Lung (tissue), 11 donors: ENCODE measurements at regions not wholly inside any gene's neighbourhood (a gene's known extent, or its start where the extent isn't known, plus 50 kb on each side); places are given as distances from the start of the nearest gene placed in this dataset.

ENCODE experiments used
- ATAC-seq: fragments of 200-7000 bp; cut with Tn5 transposase; one replicate; pipeline ENCODE4 v1.9.1; 2020; ENCODE audit warnings: moderate number of reproducible peaks; ENCODE audit not compliant: insufficient read depth, low FRiP score
- DNase-seq, 3 donors: peaks; one replicate each; pipeline ENCODE4 v3.0.0-alpha.2; 2013 to 2017
- H3K27ac ChIP-seq, 2 donors: one replicate each; pipeline ENCODE4 v1.5.1; 2013; ENCODE audit warnings: mild to moderate bottlenecking in 2 of 2, moderate library complexity in 2 of 2, control low read depth in 1 of 2, inconsistent platforms in 1 of 2, low read depth in 1 of 2, low read length in 1 of 2
- H3K27me3 ChIP-seq, 3 donors: one replicate each; pipeline ENCODE4 v1.5.1; 2013; ENCODE audit warnings: low read length in 2 of 3; ENCODE audit not compliant: control insufficient read depth in 3 of 3, insufficient read depth in 3 of 3
- H3K36me3 ChIP-seq, 4 donors: one replicate each; pipeline ENCODE4 v1.5.1; 2013; ENCODE audit warnings: low read length in 4 of 4, mild to moderate bottlenecking in 1 of 4, moderate library complexity in 1 of 4; ENCODE audit not compliant: control insufficient read depth in 4 of 4, insufficient read depth in 4 of 4
- H3K4me1 ChIP-seq, 5 donors: one replicate each; pipeline ENCODE4 v1.5.1; 2013; ENCODE audit warnings: low read length in 5 of 5, mild to moderate bottlenecking in 2 of 5, moderate library complexity in 1 of 5; ENCODE audit not compliant: control insufficient read depth in 5 of 5, insufficient read depth in 5 of 5
- H3K4me3 ChIP-seq: one replicate; pipeline ENCODE4 v1.5.1; 2013; ENCODE audit warnings: mild to moderate bottlenecking, control low read depth, moderate library complexity
- H3K9ac ChIP-seq, 2 donors: one replicate each; pipeline ENCODE4 v1.5.1; 2013; ENCODE audit warnings: low read length in 2 of 2, control low read depth in 1 of 2; ENCODE audit not compliant: insufficient read depth in 1 of 2
- H3K9me3 ChIP-seq, 4 donors: one replicate each; pipeline ENCODE4 v1.5.1; 2013; ENCODE audit warnings: low read length in 3 of 4, mild to moderate bottlenecking in 1 of 4, moderate library complexity in 1 of 4; ENCODE audit not compliant: control insufficient read depth in 4 of 4, insufficient read depth in 3 of 4
- WGBS, 2 donors: extraction: QIAGEN DNeasy Blood & Tissue Kit; methylation state at CpG; one replicate each; pipeline ENCODE4 v1.1.7; 2013; 5-methylcytosine and 5-hydroxymethylcytosine counted together
- TF ChIP-seq, protein P1 (sequence below): IDR thresholded peaks from 2 replicates; pipeline ENCODE4 v1.5.1; 2012; ENCODE audit warnings: mild to moderate bottlenecking; ENCODE audit errors: control extremely low read depth, extremely low read depth
- donor health status: control.
- donor health status: control.
- donor health status: Bipolar disorder and iron deficiency.
- donor health status: healthy.
- donor health status: DM: yes; HTN: yes; CAD: no.

DNA sequence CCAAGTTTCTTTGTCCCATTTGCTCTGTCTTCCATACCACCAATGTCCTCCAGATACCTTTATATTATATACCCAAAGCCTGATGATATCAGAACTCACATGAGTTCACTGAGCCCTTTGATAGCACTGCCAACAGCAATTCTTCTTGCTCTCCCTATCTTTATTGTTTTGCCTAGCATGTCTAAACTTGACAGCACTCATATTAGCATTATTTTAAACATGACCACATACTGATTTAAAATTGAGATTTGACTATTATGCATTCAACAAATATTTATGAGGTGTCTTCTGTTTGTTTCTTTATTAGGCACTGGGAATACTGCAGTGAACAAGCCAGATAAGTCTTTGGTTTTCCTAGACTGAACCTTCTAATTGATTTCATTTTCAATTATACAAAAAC is 587.3 kb upstream of the GCFC2 start:
- no peak for ATAC-seq
- TF ChIP-seq, protein P1, sequence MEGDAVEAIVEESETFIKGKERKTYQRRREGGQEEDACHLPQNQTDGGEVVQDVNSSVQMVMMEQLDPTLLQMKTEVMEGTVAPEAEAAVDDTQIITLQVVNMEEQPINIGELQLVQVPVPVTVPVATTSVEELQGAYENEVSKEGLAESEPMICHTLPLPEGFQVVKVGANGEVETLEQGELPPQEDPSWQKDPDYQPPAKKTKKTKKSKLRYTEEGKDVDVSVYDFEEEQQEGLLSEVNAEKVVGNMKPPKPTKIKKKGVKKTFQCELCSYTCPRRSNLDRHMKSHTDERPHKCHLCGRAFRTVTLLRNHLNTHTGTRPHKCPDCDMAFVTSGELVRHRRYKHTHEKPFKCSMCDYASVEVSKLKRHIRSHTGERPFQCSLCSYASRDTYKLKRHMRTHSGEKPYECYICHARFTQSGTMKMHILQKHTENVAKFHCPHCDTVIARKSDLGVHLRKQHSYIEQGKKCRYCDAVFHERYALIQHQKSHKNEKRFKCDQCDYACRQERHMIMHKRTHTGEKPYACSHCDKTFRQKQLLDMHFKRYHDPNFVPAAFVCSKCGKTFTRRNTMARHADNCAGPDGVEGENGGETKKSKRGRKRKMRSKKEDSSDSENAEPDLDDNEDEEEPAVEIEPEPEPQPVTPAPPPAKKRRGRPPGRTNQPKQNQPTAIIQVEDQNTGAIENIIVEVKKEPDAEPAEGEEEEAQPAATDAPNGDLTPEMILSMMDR = no peak

DNA sequence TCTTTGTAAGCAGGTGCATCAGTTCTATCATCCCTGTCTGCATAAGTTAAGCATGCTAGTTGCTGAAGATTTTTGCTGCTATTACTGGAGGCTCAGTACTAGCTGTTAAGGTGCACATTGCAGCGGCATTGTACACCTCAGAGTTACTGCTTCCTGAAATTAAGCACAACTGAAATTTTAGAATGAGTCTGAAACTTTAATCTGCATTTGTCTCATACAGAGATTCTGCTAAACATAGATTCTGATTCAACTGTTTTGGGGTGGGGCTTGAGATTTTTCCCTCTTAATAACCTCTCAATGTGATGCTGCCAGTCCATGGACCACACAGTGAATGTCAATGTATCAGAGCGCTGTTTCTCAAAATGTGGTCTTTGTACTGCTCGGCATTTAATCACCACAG is 585.7 kb upstream of the GCFC2 start:
- 91 to 93% methylated on average over 3 of the region's 3 CpGs for WGBS, 2 donors
- ATAC-seq (no peak), DNase-seq (no peak)
- Histone ChIP-seq H3K27me3 (no peaks in the 10 kb centered on the region), H3K36me3 (no peaks in the 10 kb centered on the region), H3K9me3 (no peaks in the 10 kb centered on the region), H3K4me1 (peaks cover 0 to 3% (median 0%) of the 10 kb centered on the region in 5 donors), H3K4me3 (no peak overlapping the region), H3K9ac (no peak overlapping the region), H3K27ac (no peak overlapping the region)
- TF ChIP-seq, protein P1 = no peak

More for the DNA sequence above, 587.3 kb upstream of the GCFC2 start:
- Histone ChIP-seq H3K4me1 (peaks cover 0 to 3% (median 0%) of the 10 kb centered on the region in 5 donors), H3K27me3 (no peaks in the 10 kb centered on the region), H3K27ac (no peak overlapping the region), H3K36me3 (no peaks in the 10 kb centered on the region), H3K9ac (no peak overlapping the region), H3K9me3 (no peaks in the 10 kb centered on the region), H3K4me3 (no peak overlapping the region)
- DNase-seq = no peak

DNA sequence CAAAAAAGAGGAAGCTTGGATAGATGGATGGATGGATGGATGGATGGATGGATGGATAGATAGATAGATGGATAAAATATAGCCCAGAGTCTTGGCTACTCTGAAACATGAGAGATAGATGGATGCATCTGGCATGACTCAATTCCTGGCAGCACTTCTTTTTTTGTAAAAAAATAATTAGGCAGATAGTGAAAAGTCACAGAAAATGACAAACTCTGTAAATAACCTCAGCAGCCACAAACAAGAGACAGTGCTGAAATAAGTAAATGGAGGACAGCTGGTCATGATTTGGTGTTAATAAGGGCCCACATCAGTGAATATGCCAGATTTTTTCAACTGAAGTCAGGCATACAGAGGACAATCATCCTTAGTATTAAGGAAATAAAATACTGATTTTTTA is 585.0 kb upstream of the GCFC2 start:
- Histone ChIP-seq H3K9me3 (no peaks in the 10 kb centered on the region), H3K27ac (no peak overlapping the region), H3K36me3 (no peaks in the 10 kb centered on the region), H3K4me3 (no peak overlapping the region), H3K4me1 (peaks cover 0 to 3% (median 0%) of the 10 kb centered on the region in 5 donors), H3K27me3 (no peaks in the 10 kb centered on the region), H3K9ac (no peak overlapping the region)
- TF ChIP-seq, protein P1 = no peak
- ATAC-seq (no peak), DNase-seq (peak in 2 of 3 donors; percentile 12 to 31)

DNA sequence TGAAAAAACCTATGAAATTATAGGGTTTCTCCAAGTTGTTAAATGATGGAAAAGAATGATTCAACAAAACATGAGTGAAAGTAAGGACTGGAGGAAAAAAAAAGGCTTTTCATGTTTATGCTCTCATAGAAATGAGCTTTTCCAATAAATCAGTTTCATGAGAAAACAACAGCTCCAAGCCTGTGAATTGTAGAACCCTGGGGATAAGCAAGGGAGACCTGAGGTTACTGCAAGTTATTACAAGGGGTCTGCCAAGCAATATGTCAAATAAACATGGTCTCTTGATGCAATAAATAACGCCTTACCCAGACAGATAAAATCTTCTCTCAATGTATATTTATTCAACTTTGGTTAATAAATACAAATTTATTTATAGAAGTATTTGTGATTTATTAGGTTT is 577.9 kb upstream of the GCFC2 start:
- TF ChIP-seq, protein P1 = no peak
- 82 to 85% methylated on average over 1 of the region's 1 CpG for WGBS, 2 donors
- Histone ChIP-seq H3K27me3 (no peaks in the 10 kb centered on the region), H3K4me3 (no peak overlapping the region), H3K4me1 (no peaks in the 10 kb centered on the region), H3K27ac (no peak overlapping the region), H3K36me3 (no peaks in the 10 kb centered on the region), H3K9me3 (no peaks in the 10 kb centered on the region), H3K9ac (no peak overlapping the region)
- no peak for ATAC-seq
- no peak for DNase-seq
